ENCODE measurements at regions not wholly inside any gene's neighbourhood (a gene's known extent, or its start where the extent isn't known, plus 50 kb on each side); places are given as distances from the start of the nearest gene placed in this dataset.

- 92% methylated on average over 25 of the region's 25 CpGs for WGBS
- Histone ChIP-seq H3K27ac (ENCODE audit: low read depth in 1 of 2, low read length in 1 of 2) (no peak overlapping the region), H3K4me1 (ENCODE audit: control insufficient read depth in 2 of 2, insufficient read depth in 2 of 2, low read length in 2 of 2) (no peaks in the 10 kb centered on the region), H3K36me3 (ENCODE audit: control insufficient read depth in 2 of 2, insufficient read depth in 2 of 2, low read length in 1 of 2) (no peaks in the 10 kb centered on the region), H3K27me3 (ENCODE audit: control insufficient read depth in 2 of 2, insufficient read depth in 1 of 2, low read length in 1 of 2) (no peaks in the 10 kb centered on the region), H3K4me3 (ENCODE audit: low read length in 2 of 2) (no peak overlapping the region), H3K9me3 (ENCODE audit: control insufficient read depth in 2 of 2, insufficient read depth in 1 of 2, low read length in 1 of 2) (no peaks in the 10 kb centered on the region)
- no peak for DNase-seq (ENCODE audit: low read depth in 6 of 9, low spot score in 9 of 9)
Observed at GRCh38 chr18:7459851-7460770, 107.0 kb upstream of the PTPRM start.

- H3K4me1 ChIP-seq (ENCODE audit: control insufficient read depth in 2 of 2, insufficient read depth in 2 of 2, low read length in 2 of 2): peaks cover 0 to 3% of the 10 kb centered on the region in 2 donors
- 94% methylated on average over 1 of the region's 1 CpG for WGBS
- no peak overlapping the region for H3K4me3 ChIP-seq (ENCODE audit: low read length in 2 of 2)
- DNase-seq (ENCODE audit: low read depth in 6 of 9, low spot score in 9 of 9): no peak
- H3K27me3 ChIP-seq (ENCODE audit: control insufficient read depth in 2 of 2, insufficient read depth in 1 of 2, low read length in 1 of 2): no peaks in the 10 kb centered on the region
- H3K9me3 ChIP-seq (ENCODE audit: control insufficient read depth in 2 of 2, insufficient read depth in 1 of 2, low read length in 1 of 2): no peaks in the 10 kb centered on the region
- H3K27ac ChIP-seq (ENCODE audit: low read depth in 1 of 2, low read length in 1 of 2): no peak overlapping the region
- no peaks in the 10 kb centered on the region for H3K36me3 ChIP-seq (ENCODE audit: control insufficient read depth in 2 of 2, insufficient read depth in 2 of 2, low read length in 1 of 2)
Observed at GRCh38 chr18:7464245-7464966, 102.7 kb upstream of the PTPRM start.

GRCh38 chr18:7466190-7466589 is 100.9 kb upstream of the PTPRM start:
- Histone ChIP-seq H3K27me3 (ENCODE audit: control insufficient read depth in 2 of 2, insufficient read depth in 1 of 2, low read length in 1 of 2) (no peaks in the 10 kb centered on the region), H3K27ac (ENCODE audit: low read depth in 1 of 2, low read length in 1 of 2) (no peak overlapping the region), H3K36me3 (ENCODE audit: control insufficient read depth in 2 of 2, insufficient read depth in 2 of 2, low read length in 1 of 2) (no peaks in the 10 kb centered on the region), H3K4me3 (ENCODE audit: low read length in 2 of 2) (no peak overlapping the region), H3K9me3 (ENCODE audit: control insufficient read depth in 2 of 2, insufficient read depth in 1 of 2, low read length in 1 of 2) (no peaks in the 10 kb centered on the region), H3K4me1 (ENCODE audit: control insufficient read depth in 2 of 2, insufficient read depth in 2 of 2, low read length in 2 of 2) (peaks cover 0 to 3% of the 10 kb centered on the region in 2 donors)
- 72% methylated on average over 5 of the region's 5 CpGs for WGBS
- DNase-seq (ENCODE audit: low read depth in 6 of 9, low spot score in 9 of 9): no peak

- no peaks in the 10 kb centered on the region for H3K9me3 ChIP-seq (ENCODE audit: control insufficient read depth in 2 of 2, insufficient read depth in 1 of 2, low read length in 1 of 2)
- H3K27me3 ChIP-seq (ENCODE audit: control insufficient read depth in 2 of 2, insufficient read depth in 1 of 2, low read length in 1 of 2): no peaks in the 10 kb centered on the region
- H3K27ac ChIP-seq (ENCODE audit: low read depth in 1 of 2, low read length in 1 of 2): no peak overlapping the region
- peaks cover 0 to 3% of the 10 kb centered on the region in 2 donors for H3K4me1 ChIP-seq (ENCODE audit: control insufficient read depth in 2 of 2, insufficient read depth in 2 of 2, low read length in 2 of 2)
- no peaks in the 10 kb centered on the region for H3K36me3 ChIP-seq (ENCODE audit: control insufficient read depth in 2 of 2, insufficient read depth in 2 of 2, low read length in 1 of 2)
- DNase-seq (ENCODE audit: low read depth in 6 of 9, low spot score in 9 of 9): no peak
- 96% methylated on average over 18 of the region's 18 CpGs for WGBS
- no peak overlapping the region for H3K4me3 ChIP-seq (ENCODE audit: low read length in 2 of 2)
Observed at GRCh38 chr18:7467708-7468466, 99.2 kb upstream of the PTPRM start.

- Histone ChIP-seq H3K4me3 (ENCODE audit: low read length in 2 of 2) (no peak overlapping the region), H3K4me1 (ENCODE audit: control insufficient read depth in 2 of 2, insufficient read depth in 2 of 2, low read length in 2 of 2) (peaks cover 0 to 3% of the 10 kb centered on the region in 2 donors), H3K9me3 (ENCODE audit: control insufficient read depth in 2 of 2, insufficient read depth in 1 of 2, low read length in 1 of 2) (no peaks in the 10 kb centered on the region), H3K36me3 (ENCODE audit: control insufficient read depth in 2 of 2, insufficient read depth in 2 of 2, low read length in 1 of 2) (no peaks in the 10 kb centered on the region), H3K27ac (ENCODE audit: low read depth in 1 of 2, low read length in 1 of 2) (no peak overlapping the region), H3K27me3 (ENCODE audit: control insufficient read depth in 2 of 2, insufficient read depth in 1 of 2, low read length in 1 of 2) (no peaks in the 10 kb centered on the region)
- WGBS: 89% methylated on average over 5 of the region's 5 CpGs
- no peak for DNase-seq (ENCODE audit: low read depth in 6 of 9, low spot score in 9 of 9)
Observed at GRCh38 chr18:7470101-7470500, 97.0 kb upstream of the PTPRM start.

- Histone ChIP-seq H3K9me3 (ENCODE audit: control insufficient read depth in 2 of 2, insufficient read depth in 1 of 2, low read length in 1 of 2) (no peaks in the 10 kb centered on the region), H3K36me3 (ENCODE audit: control insufficient read depth in 2 of 2, insufficient read depth in 2 of 2, low read length in 1 of 2) (no peaks in the 10 kb centered on the region), H3K27ac (ENCODE audit: low read depth in 1 of 2, low read length in 1 of 2) (no peak overlapping the region), H3K27me3 (ENCODE audit: control insufficient read depth in 2 of 2, insufficient read depth in 1 of 2, low read length in 1 of 2) (no peaks in the 10 kb centered on the region), H3K4me3 (ENCODE audit: low read length in 2 of 2) (no peak overlapping the region), H3K4me1 (ENCODE audit: control insufficient read depth in 2 of 2, insufficient read depth in 2 of 2, low read length in 2 of 2) (peaks cover 0 to 3% of the 10 kb centered on the region in 2 donors)
- 93% methylated on average over 3 of the region's 3 CpGs for WGBS
- no peak for DNase-seq (ENCODE audit: low read depth in 6 of 9, low spot score in 9 of 9)
Observed at GRCh38 chr18:7470503-7470902, 96.6 kb upstream of the PTPRM start.

- WGBS: 82% methylated on average over 6 of the region's 6 CpGs
- Histone ChIP-seq H3K27me3 (ENCODE audit: control insufficient read depth in 2 of 2, insufficient read depth in 1 of 2, low read length in 1 of 2) (no peaks in the 10 kb centered on the region), H3K27ac (ENCODE audit: low read depth in 1 of 2, low read length in 1 of 2) (no peak overlapping the region)
Observed at GRCh38 chr18:7476386-7476785, 90.7 kb upstream of the PTPRM start.

GRCh38 chr18:7479756-7480155 is 87.4 kb upstream of the PTPRM start:
- Histone ChIP-seq H3K36me3 (ENCODE audit: control insufficient read depth in 2 of 2, insufficient read depth in 2 of 2, low read length in 1 of 2) (no peaks in the 10 kb centered on the region), H3K4me3 (ENCODE audit: low read length in 2 of 2) (no peak overlapping the region), H3K27me3 (ENCODE audit: control insufficient read depth in 2 of 2, insufficient read depth in 1 of 2, low read length in 1 of 2) (no peaks in the 10 kb centered on the region), H3K9me3 (ENCODE audit: control insufficient read depth in 2 of 2, insufficient read depth in 1 of 2, low read length in 1 of 2) (no peaks in the 10 kb centered on the region), H3K27ac (ENCODE audit: low read depth in 1 of 2, low read length in 1 of 2) (no peak overlapping the region), H3K4me1 (ENCODE audit: control insufficient read depth in 2 of 2, insufficient read depth in 2 of 2, low read length in 2 of 2) (no peaks in the 10 kb centered on the region)
- DNase-seq (ENCODE audit: low read depth in 6 of 9, low spot score in 9 of 9): no peak
- WGBS: 96% methylated on average over 6 of the region's 6 CpGs

More at GRCh38 chr18:7476386-7476785, 90.7 kb upstream of the PTPRM start:
- Histone ChIP-seq H3K4me3 (ENCODE audit: low read length in 2 of 2) (no peak overlapping the region), H3K9me3 (ENCODE audit: control insufficient read depth in 2 of 2, insufficient read depth in 1 of 2, low read length in 1 of 2) (no peaks in the 10 kb centered on the region), H3K4me1 (ENCODE audit: control insufficient read depth in 2 of 2, insufficient read depth in 2 of 2, low read length in 2 of 2) (no peaks in the 10 kb centered on the region), H3K36me3 (ENCODE audit: control insufficient read depth in 2 of 2, insufficient read depth in 2 of 2, low read length in 1 of 2) (no peaks in the 10 kb centered on the region)
- DNase-seq (ENCODE audit: low read depth in 6 of 9, low spot score in 9 of 9): no peak

- WGBS: 99% methylated on average over 7 of the region's 7 CpGs
- Histone ChIP-seq H3K36me3 (ENCODE audit: control insufficient read depth in 2 of 2, insufficient read depth in 2 of 2, low read length in 1 of 2) (no peaks in the 10 kb centered on the region), H3K27ac (ENCODE audit: low read depth in 1 of 2, low read length in 1 of 2) (no peak overlapping the region), H3K4me1 (ENCODE audit: control insufficient read depth in 2 of 2, insufficient read depth in 2 of 2, low read length in 2 of 2) (no peaks in the 10 kb centered on the region), H3K4me3 (ENCODE audit: low read length in 2 of 2) (no peak overlapping the region), H3K9me3 (ENCODE audit: control insufficient read depth in 2 of 2, insufficient read depth in 1 of 2, low read length in 1 of 2) (no peaks in the 10 kb centered on the region), H3K27me3 (ENCODE audit: control insufficient read depth in 2 of 2, insufficient read depth in 1 of 2, low read length in 1 of 2) (no peaks in the 10 kb centered on the region)
- no peak for DNase-seq (ENCODE audit: low read depth in 6 of 9, low spot score in 9 of 9)
Observed at GRCh38 chr18:7480879-7481278, 86.2 kb upstream of the PTPRM start.

Data from thymus (tissue), 11 donors.